B cell (primary cell): ENCODE measurements at regions not wholly inside any gene's neighbourhood (a gene's known extent, or its start where the extent isn't known, plus 50 kb on each side); places are given as distances from the start of the nearest gene placed in this dataset.

Experiments
- ATAC-seq: fragments of 200-7000 bp; cut with Tn5 transposase; one replicate; pipeline ENCODE4 v1.10.0; 2021; ENCODE audit warnings: low read depth, mild to moderate bottlenecking, moderate number of reproducible peaks, moderate library complexity
- CTCF ChIA-PET: fragments of 350-600 bp; sonication (Branson Sonifier 250); formaldehyde crosslinking; loops from one replicate; lab custom pipeline; 2021; ENCODE audit warnings: antibody characterized with exemption, inconsistent platforms; lab: Charles Lee
- POLR2A ChIA-PET: fragments of 350-600 bp; sonication (Branson Sonifier 250); formaldehyde crosslinking; loops from one replicate; lab custom pipeline; 2021; ENCODE audit warnings: antibody characterized with exemption; lab: Charles Lee
- DNase-seq: peaks from one replicate; pipeline ENCODE4 v3.0.0; 2013
- H2AFZ ChIP-seq: 2 replicates; pipeline ENCODE4 v1.6.1; 2012; ENCODE audit warnings: mild to moderate bottlenecking, low read depth, low read length; ENCODE audit not compliant: insufficient read depth, poor library complexity, severe bottlenecking
- H3K27ac ChIP-seq, 2 donors: 1 replicate in 1 of 2; 2 replicates in 1 of 2; pipeline ENCODE4 v1.5.1; 2012 to 2013; ENCODE audit warnings: low read length in 2 of 2, mild to moderate bottlenecking in 2 of 2, moderate library complexity in 1 of 2
- H3K27me3 ChIP-seq, 4 experiments: fragments of 200-600 bp in 1 of 4; sonication (generic) in 1 of 4; replicated peaks in 1 of 4; 1 replicate in 2 of 4; 2 replicates in 2 of 4; pipeline versions ENCODE4 v1.6.1 to v1.7.0; 2013 to 2016; ENCODE audit warnings: low read length in 3 of 4, mild to moderate bottlenecking in 2 of 4, mixed read lengths in 1 of 4, moderate library complexity in 1 of 4; ENCODE audit not compliant: insufficient read depth in 4 of 4, control insufficient read depth in 3 of 4; ENCODE audit errors: control extremely low read depth in 1 of 4
- H3K36me3 ChIP-seq, 2 experiments: replicated peaks in 1 of 2; 1 replicate in 1 of 2; 2 replicates in 1 of 2; pipeline versions ENCODE4 v1.6.1 to v1.7.1; 2013; ENCODE audit warnings: low read length in 1 of 2; ENCODE audit not compliant: insufficient read depth in 2 of 2, control insufficient read depth in 1 of 2; ENCODE audit errors: control extremely low read depth in 1 of 2, extremely low read depth in 1 of 2
- H3K4me1 ChIP-seq, 2 donors: fragments of 200-600 bp in 1 of 2; sonication (generic) in 1 of 2; 1 replicate in 1 of 2; 2 replicates in 1 of 2; pipeline versions ENCODE4 v1.5.1 to v1.6.1; 2013 to 2017; ENCODE audit warnings: low read length in 2 of 2; ENCODE audit not compliant: control insufficient read depth in 2 of 2, insufficient read depth in 2 of 2
- H3K4me2 ChIP-seq: replicated peaks from 2 replicates; pipeline ENCODE3; 2012; ENCODE audit warnings: mild to moderate bottlenecking, low read depth, low read length; ENCODE audit not compliant: poor library complexity, severe bottlenecking
- H3K4me3 ChIP-seq, 5 experiments: fragments of 200-600 bp in 1 of 5; sonication (generic) in 1 of 5; 1 replicate in 3 of 5; 2 replicates in 2 of 5; pipeline versions ENCODE4 v1.5.1 to v1.7.0; 2011 to 2016; ENCODE audit warnings: low read length in 4 of 5, mild to moderate bottlenecking in 4 of 5, low read depth in 2 of 5, control low read depth in 1 of 5, moderate library complexity in 1 of 5; ENCODE audit not compliant: insufficient read depth in 1 of 5; ENCODE audit errors: control extremely low read depth in 1 of 5, extremely low read depth in 1 of 5
- H3K79me2 ChIP-seq: fragments of 200-600 bp; sonication (generic); one replicate; pipeline ENCODE4 v1.6.0; 2016; ENCODE audit warnings: low read length; ENCODE audit not compliant: control insufficient read depth, insufficient read depth
- H3K9ac ChIP-seq: fragments of 200-600 bp; sonication (generic); 2 replicates; pipeline ENCODE4 v1.6.1; 2017; ENCODE audit warnings: mild to moderate bottlenecking, low read length, moderate library complexity
- H3K9me3 ChIP-seq, 3 donors: one replicate each; pipeline versions ENCODE4 v1.6.1 to v1.7.1; 2013; ENCODE audit warnings: low read length in 2 of 3; ENCODE audit not compliant: control insufficient read depth in 2 of 3, insufficient read depth in 1 of 3; ENCODE audit errors: control extremely low read depth in 1 of 3
- H4K20me1 ChIP-seq: 2 replicates; pipeline ENCODE4 v1.6.0; 2012; ENCODE audit warnings: mild to moderate bottlenecking, low read length; ENCODE audit not compliant: insufficient read depth, control insufficient read depth, poor library complexity, severe bottlenecking
- H3K27ac Mint-ChIP-seq: one replicate; pipeline ENCODE4 v1.8.0; 2021; ENCODE audit warnings: mixed read lengths
- H3K27me3 Mint-ChIP-seq: one replicate; pipeline ENCODE4 v1.8.0; 2021; ENCODE audit warnings: mixed read lengths
- H3K4me1 Mint-ChIP-seq: one replicate; pipeline ENCODE4 v1.8.0; 2021; ENCODE audit warnings: mixed read lengths
- H3K4me3 Mint-ChIP-seq: one replicate; pipeline ENCODE4 v1.8.0; 2021; ENCODE audit warnings: mixed read lengths
- H3K9me3 Mint-ChIP-seq: one replicate; pipeline ENCODE4 v1.8.0; 2022; ENCODE audit warnings: mixed read lengths; ENCODE audit not compliant: insufficient read depth
- CTCF ChIP-seq: fragments of 200-600 bp; IDR thresholded peaks from one replicate; pipeline ENCODE4 v1.8.0; 2022; ENCODE audit warnings: antibody characterized with exemption, mild to moderate bottlenecking
- EZH2 ChIP-seq: IDR thresholded peaks from 2 replicates; pipeline ENCODE4 v1.6.1; 2012; ENCODE audit warnings: borderline replicate concordance, low read depth, mild to moderate bottlenecking, moderate library complexity, low read length; ENCODE audit not compliant: insufficient read depth, poor library complexity, severe bottlenecking
- WGBS: methylation state at CpG from one replicate; pipeline ENCODE4 v1.1.5; 2013; ENCODE audit warnings: missing lambda C conversion rate; ENCODE audit not compliant: insufficient coverage; 5-methylcytosine and 5-hydroxymethylcytosine counted together
- intact Hi-C: fragments of 100-400 bp; cut with micrococcal nuclease; formaldehyde crosslinking; loops from one replicate; pipeline ENCODE4 v1.10.0; 2022

DNA sequence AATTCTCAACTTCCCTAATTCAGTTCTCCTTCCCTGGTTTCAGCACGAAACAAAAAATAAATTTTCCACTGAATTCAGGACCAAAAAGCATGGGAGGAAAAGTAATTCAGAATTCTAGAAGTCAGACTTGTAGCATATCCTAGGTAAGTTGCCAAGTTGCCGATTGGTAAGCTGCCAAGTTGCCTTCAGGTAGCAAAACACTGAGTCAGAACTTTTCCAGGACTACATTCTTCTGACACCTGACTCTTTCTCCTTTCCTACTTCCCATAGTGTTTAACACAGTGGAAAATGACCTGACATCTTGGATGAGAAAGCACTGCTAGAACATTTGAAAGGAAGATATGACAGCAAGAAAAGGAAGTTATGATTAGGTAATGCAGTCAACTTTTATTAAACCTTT is 322.8 kb downstream of the SPATA17 start:
- no peak overlapping the region for H3K4me2 ChIP-seq
- no peak overlapping the region for H3K4me3 Mint-ChIP-seq
- intact Hi-C loops = no loop called here
- H3K4me1 ChIP-seq = no peaks in the 10 kb centered on the region
- H3K9me3 Mint-ChIP-seq = peaks cover 4% of the 10 kb centered on the region
- no peaks in the 10 kb centered on the region for H4K20me1 ChIP-seq
- TF ChIP-seq CTCF (no peak), EZH2 (no peak)
- no peaks in the 10 kb centered on the region for H3K36me3 ChIP-seq
- ATAC-seq (no peak), DNase-seq (no peak)
- ChIA-PET POLR2A (no interaction called here), CTCF (no interaction called here)
- peaks cover 0 to 10% (median 0%) of the 10 kb centered on the region in 3 donors for H3K9me3 ChIP-seq
- no peak overlapping the region for H3K4me3 ChIP-seq
- H3K4me1 Mint-ChIP-seq = no peaks in the 10 kb centered on the region
- H3K27ac Mint-ChIP-seq = no peak overlapping the region
- no peaks in the 10 kb centered on the region for H3K79me2 ChIP-seq
- no peaks in the 10 kb centered on the region for H3K27me3 ChIP-seq
- no CpG with 5 or more reads among the region's 2 CpGs for WGBS
- no peak overlapping the region for H3K9ac ChIP-seq
- no peak overlapping the region for H3K27ac ChIP-seq
- H2AFZ ChIP-seq = no peak overlapping the region
- no peaks in the 10 kb centered on the region for H3K27me3 Mint-ChIP-seq

- Mint-ChIP-seq H3K4me3 (no peak overlapping the region), H3K9me3 (peaks cover 4% of the 10 kb centered on the region), H3K27ac (no peak overlapping the region), H3K4me1 (no peaks in the 10 kb centered on the region), H3K27me3 (no peaks in the 10 kb centered on the region)
- Histone ChIP-seq H3K4me1 (no peaks in the 10 kb centered on the region), H4K20me1 (no peaks in the 10 kb centered on the region), H3K36me3 (no peaks in the 10 kb centered on the region), H3K9ac (no peak overlapping the region), H3K79me2 (no peaks in the 10 kb centered on the region), H3K4me2 (no peak overlapping the region), H3K9me3 (peaks cover 0 to 8% (median 0%) of the 10 kb centered on the region in 3 donors), H3K27ac (no peak overlapping the region), H2AFZ (no peak overlapping the region), H3K4me3 (no peak overlapping the region), H3K27me3 (no peaks in the 10 kb centered on the region)
- intact Hi-C loops = no loop called here
- TF ChIP-seq EZH2 (no peak), CTCF (no peak)
- CTCF ChIA-PET = no interaction called here
- POLR2A ChIA-PET = no interaction called here
- DNase-seq = no peak
- no peak for ATAC-seq
These were observed 324.6 kb downstream of the SPATA17 start for GRCh38 chr1:217955723-217956122.
